ENCODE measurements at regions not wholly inside any gene's neighbourhood (a gene's known extent, or its start where the extent isn't known, plus 50 kb on each side); places are given as distances from the start of the nearest gene placed in this dataset.
"Not testable (repeated sequence)": the region's sequence is repeated elsewhere in the genome, so short reads cannot be mapped to it uniquely, and the experiment has no call there.

DNA sequence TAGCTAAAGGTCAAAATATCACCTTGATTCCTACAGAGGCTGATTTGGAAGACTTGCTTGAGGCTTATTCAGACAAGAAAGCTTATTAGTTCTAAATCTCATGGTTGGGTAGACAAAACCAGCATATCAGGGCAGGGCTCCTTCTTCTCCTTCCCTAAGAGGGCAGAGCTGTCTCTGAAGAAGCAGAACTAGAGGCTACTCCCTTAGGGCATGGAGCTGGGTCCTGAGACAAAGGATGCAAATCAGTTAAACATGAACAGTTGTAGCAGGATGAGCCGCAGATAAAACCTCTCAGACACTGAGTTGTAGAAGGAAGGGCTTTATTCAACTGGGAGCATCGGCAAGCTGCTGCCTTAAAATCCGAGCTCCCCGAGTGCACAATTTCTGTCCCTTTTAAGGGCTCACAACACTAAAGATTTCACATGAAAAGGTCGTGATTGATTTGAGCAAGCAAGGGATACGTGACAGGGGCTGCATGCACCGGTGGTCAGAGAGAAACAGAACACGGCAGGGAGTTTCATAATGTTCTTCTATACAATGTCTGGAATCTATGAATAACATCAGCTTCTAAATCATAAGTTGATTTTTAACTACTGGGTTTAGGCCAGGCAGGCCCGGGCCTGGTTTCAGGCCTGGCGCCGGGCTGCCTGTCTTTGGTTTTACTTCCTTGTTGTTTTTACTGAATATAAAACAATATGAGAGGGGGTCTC lies 508.2 kb downstream of the DOK5 start:
- CTCF ChIA-PET: not testable (repeated sequence)

DNA sequence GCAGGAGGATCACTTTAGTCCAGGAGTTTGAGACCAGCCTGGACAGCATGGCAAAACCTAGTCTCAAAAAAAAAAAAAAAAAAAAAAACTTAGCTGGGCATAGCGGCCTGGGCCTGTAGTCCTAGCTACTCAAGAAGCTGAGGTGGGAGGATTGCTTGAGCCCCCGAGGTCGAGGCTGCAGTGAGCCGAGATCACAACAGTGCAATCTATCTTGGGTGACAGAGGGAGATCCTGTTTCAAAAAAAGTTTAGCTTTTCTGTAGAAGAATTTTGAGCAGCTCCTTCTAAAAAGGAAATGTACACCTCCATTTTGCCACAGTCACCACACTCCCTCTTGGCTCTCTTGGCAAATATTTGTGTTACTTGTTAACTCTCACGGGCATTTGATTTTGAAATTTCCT lies 505.8 kb downstream of the DOK5 start:
- H3K4me3 Mint-ChIP-seq: no peak overlapping the region
- ChIA-PET POLR2A (no interaction called here), CTCF (interaction anchor here (0.7 kb wide), 1 partner anchor 207 kb away, joined by 3 read pairs; no protein-coding TSS in a partner anchor)
- ATAC-seq: no peak
- H3K9me3 Mint-ChIP-seq (ENCODE audit: insufficient read depth): no peaks in the 10 kb centered on the region
- no peak for DNase-seq
- no peaks in the 10 kb centered on the region for H3K4me1 Mint-ChIP-seq (ENCODE audit: low read depth)
- H3K27ac Mint-ChIP-seq: no peak overlapping the region
- no peaks in the 10 kb centered on the region for H3K36me3 Mint-ChIP-seq (ENCODE audit: low read depth)
- H3K27me3 Mint-ChIP-seq (ENCODE audit: low read depth): no peaks in the 10 kb centered on the region

More for the DNA sequence above, 508.2 kb downstream of the DOK5 start:
- H3K36me3 Mint-ChIP-seq (ENCODE audit: low read depth); H3K27ac Mint-ChIP-seq; H3K4me1 Mint-ChIP-seq (ENCODE audit: low read depth); H3K4me3 Mint-ChIP-seq; H3K9me3 Mint-ChIP-seq (ENCODE audit: insufficient read depth); DNase-seq; H3K27me3 Mint-ChIP-seq (ENCODE audit: low read depth); POLR2A ChIA-PET; ATAC-seq: not testable (repeated sequence)

DNA sequence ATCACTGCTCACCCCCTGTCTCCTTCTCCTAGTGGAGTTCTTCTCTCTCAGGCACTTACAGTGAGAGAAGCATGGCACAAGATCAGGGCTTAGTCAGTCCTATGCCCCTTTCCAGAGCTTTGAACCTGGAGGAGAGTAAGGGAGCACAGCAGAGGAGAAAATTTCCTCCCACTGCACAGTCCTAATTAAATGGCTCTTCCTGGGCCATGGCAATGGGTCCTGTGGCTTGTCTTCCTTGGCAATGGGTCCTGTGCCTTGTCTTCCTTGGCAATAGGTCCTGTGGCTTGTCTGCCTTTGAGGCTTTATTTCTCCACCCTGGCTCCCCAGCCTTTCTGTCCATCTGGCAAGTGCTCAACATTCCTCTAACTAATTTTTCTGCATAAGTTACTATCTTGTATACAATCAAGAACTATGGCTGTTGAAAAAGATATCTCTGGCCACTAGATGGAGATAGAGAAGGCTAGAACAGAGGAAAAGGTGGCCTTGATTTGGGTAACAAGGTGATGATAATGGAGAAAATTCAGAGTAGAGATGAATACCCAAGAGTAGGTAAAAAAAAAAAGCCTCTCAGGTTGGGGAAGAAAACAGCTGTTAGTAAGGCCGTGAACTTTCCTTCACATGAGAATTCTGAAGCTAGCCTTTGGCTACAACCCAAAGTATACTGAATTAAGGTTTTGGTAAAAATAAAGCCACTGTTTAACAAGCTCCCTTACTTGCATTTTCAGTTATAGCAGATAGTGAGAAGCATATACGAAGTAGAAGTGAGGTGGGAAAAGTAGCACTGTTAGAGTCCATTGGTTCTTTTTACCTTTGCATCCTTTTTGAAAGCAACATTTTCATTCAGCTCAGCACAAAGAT lies 504.9 kb downstream of the DOK5 start:
- H3K4me3 Mint-ChIP-seq: no peak overlapping the region
- CTCF ChIA-PET: interaction anchor here (0.6 to 0.7 kb wide), 2 partner anchors 206 to 1132 kb away, joined by 3 read pairs; no protein-coding TSS in a partner anchor
- H3K36me3 Mint-ChIP-seq (ENCODE audit: low read depth): no peaks in the 10 kb centered on the region

DNA sequence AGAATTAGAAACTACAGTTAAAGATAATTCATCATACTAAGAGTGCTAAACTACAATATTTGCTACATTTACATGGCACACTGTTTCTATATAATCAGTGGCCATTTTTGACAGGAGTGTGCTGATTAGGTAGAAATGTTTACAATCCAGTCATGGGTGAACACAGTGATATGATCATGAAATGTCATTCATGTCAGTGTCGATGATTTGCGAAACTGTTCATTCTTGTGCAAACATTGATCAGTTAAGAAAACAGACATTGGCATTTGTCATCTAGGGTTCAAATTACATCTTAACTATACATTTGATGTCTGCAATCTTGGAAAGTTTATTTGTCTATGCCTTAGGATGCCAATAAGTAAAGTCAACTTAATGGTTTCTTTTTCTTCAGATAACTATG lies 474.9 kb downstream of the DOK5 start:
- Mint-ChIP-seq H3K36me3 (ENCODE audit: low read depth) (no peaks in the 10 kb centered on the region), H3K27me3 (ENCODE audit: low read depth) (no peaks in the 10 kb centered on the region), H3K4me3 (no peak overlapping the region), H3K9me3 (ENCODE audit: insufficient read depth) (peaks cover 4% of the 10 kb centered on the region), H3K4me1 (ENCODE audit: low read depth) (no peaks in the 10 kb centered on the region), H3K27ac (no peak overlapping the region)
- ATAC-seq (no peak), DNase-seq (no peak)
- ChIA-PET POLR2A (no interaction called here), CTCF (no interaction called here)

More for the DNA sequence above, 504.9 kb downstream of the DOK5 start:
- no peaks in the 10 kb centered on the region for H3K4me1 Mint-ChIP-seq (ENCODE audit: low read depth)
- DNase-seq: no peak
- H3K27me3 Mint-ChIP-seq (ENCODE audit: low read depth): no peaks in the 10 kb centered on the region
- ATAC-seq: no peak
- POLR2A ChIA-PET: no interaction called here
- peaks cover under 1% of the 10 kb centered on the region for H3K9me3 Mint-ChIP-seq (ENCODE audit: insufficient read depth)
- H3K27ac Mint-ChIP-seq: no peak overlapping the region

DNA sequence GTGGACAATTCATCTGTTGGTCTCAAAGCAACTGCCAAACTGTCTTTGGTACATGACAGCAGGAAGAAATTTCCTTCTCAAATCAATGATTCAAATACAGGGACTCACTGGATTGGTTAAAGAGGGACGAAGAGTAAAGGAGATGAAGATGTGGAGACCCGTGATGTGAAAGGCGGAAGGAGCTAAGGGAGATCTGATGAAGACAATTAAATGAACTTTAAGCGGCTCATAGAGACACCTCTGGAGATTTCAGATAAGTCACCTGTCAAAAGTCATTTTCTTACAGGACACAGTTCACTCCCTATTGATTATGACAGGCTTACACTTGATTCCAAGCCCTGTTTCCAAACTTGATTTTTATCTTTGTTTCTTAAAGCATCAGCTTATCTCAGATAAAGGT lies 466.3 kb downstream of the DOK5 start:
- POLR2A ChIA-PET: no interaction called here
- no peak overlapping the region for H3K27ac Mint-ChIP-seq
- peaks cover 7% of the 10 kb centered on the region for H3K9me3 Mint-ChIP-seq (ENCODE audit: insufficient read depth)
- CTCF ChIA-PET: no interaction called here
- H3K27me3 Mint-ChIP-seq (ENCODE audit: low read depth): no peaks in the 10 kb centered on the region
- H3K4me3 Mint-ChIP-seq: no peak overlapping the region
- H3K4me1 Mint-ChIP-seq (ENCODE audit: low read depth): no peaks in the 10 kb centered on the region
- ATAC-seq (no peak), DNase-seq (no peak)
- no peaks in the 10 kb centered on the region for H3K36me3 Mint-ChIP-seq (ENCODE audit: low read depth)

DNA sequence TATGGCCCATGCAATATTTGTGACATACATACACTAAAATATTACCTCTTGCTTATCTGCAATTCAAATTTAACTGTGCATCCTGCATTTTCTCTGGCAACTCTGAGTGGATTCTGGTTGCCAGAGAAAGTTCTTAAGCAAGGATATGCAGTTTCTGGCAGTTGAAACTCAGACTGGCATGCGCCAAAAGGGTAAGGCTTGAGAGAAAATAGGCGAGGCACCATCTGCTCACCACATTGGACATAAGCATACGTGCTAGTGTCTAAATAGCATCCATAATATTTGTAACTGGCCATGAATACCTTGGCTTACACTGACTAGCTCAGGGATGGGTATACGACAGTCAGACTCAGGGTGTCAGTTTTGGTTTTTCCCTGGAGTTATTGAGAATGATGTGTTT lies 465.1 kb downstream of the DOK5 start:
- ATAC-seq: no peak
- H3K36me3 Mint-ChIP-seq (ENCODE audit: low read depth): no peaks in the 10 kb centered on the region
- ChIA-PET CTCF (no interaction called here), POLR2A (no interaction called here)
- H3K27me3 Mint-ChIP-seq (ENCODE audit: low read depth): no peaks in the 10 kb centered on the region
- H3K4me1 Mint-ChIP-seq (ENCODE audit: low read depth): no peaks in the 10 kb centered on the region
- H3K4me3 Mint-ChIP-seq: no peak overlapping the region
- peaks cover 5% of the 10 kb centered on the region for H3K9me3 Mint-ChIP-seq (ENCODE audit: insufficient read depth)
- DNase-seq: no peak
- H3K27ac Mint-ChIP-seq: no peak overlapping the region

DNA sequence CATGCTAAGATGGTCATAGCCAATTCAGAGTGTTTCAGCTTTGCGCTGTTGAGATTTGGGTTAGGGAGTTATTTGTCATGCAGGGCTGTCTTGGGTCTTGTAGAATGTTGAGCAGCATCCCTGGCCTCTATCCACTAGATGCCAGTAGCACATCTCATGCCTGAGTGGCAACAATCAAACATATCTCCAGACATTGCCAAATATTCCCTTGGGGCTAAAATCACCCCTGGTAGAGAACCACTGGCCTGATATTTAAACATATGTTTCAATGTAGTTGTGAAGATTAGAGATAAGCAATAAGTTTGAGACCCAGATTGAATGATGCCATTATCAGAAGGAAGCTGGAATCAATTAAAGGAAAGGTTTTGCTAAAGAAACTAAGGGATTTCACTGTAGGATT lies 463.3 kb downstream of the DOK5 start:
- Mint-ChIP-seq H3K27ac (no peak overlapping the region), H3K9me3 (ENCODE audit: insufficient read depth) (no peaks in the 10 kb centered on the region), H3K27me3 (ENCODE audit: low read depth) (no peaks in the 10 kb centered on the region), H3K4me1 (ENCODE audit: low read depth) (no peaks in the 10 kb centered on the region), H3K36me3 (ENCODE audit: low read depth) (no peaks in the 10 kb centered on the region), H3K4me3 (no peak overlapping the region)
- POLR2A ChIA-PET: no interaction called here
- DNase-seq: no peak
- CTCF ChIA-PET: no interaction called here
- no peak for ATAC-seq

DNA sequence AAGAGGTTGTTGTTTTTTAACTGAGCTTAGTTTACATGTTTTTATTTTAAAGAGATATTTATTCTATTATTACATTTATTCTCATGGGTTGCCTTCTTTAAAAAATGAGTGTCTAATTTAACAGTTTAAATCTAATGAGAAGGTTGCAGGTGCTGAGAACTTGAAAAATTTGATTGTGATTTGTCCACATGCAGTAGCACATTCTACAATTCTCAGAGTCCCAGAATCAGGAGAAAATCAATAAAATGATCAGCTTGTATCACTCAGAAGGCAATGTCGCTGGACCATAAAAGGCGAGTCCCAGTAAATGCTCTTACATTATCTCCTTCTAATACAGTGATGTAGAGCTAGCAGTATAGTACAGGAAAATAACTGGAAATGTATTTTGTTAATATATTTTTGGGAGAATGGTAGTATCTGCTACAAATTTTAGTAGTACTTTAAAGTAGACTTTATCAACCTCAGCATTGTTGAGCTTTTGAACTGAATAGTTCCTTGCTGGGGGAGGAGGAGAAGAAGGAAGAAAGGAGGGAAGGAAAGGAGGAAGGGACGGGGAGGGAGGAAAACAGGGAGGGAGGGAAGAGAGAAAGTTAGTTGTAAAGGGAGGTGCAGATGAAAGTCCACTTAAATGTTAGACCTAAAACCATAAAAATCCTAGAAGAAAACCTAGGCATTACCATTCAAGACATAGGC lies 458.0 kb downstream of the DOK5 start:
- Mint-ChIP-seq H3K27me3 (ENCODE audit: low read depth) (no peaks in the 10 kb centered on the region), H3K4me3 (no peak overlapping the region), H3K27ac (no peak overlapping the region), H3K4me1 (ENCODE audit: low read depth) (no peaks in the 10 kb centered on the region), H3K9me3 (ENCODE audit: insufficient read depth) (no peaks in the 10 kb centered on the region), H3K36me3 (ENCODE audit: low read depth) (no peaks in the 10 kb centered on the region)
- ATAC-seq: no peak
- CTCF ChIA-PET: no interaction called here
- DNase-seq: no peak
- POLR2A ChIA-PET: no interaction called here

DNA sequence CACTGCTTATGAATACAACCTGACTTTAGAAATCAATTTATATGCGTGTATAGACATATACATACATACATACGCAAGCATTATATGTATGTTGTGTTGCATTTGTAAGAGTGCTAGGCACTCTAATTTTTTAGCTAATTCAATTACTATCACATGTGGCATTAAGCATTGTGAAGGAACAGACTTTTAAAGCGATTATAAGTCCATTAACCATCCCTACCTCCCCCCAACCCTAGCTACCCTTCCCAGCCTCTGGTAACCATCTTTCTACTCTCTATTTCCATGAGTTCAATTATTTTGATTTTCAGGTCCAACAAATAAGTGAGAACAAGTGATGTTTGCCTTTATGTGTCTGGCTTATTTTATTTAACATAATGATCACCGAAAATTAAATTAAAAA lies 453.8 kb downstream of the DOK5 start:
- ATAC-seq (no peak), DNase-seq (no peak)
- Mint-ChIP-seq H3K4me1 (ENCODE audit: low read depth) (no peaks in the 10 kb centered on the region), H3K9me3 (ENCODE audit: insufficient read depth) (no peaks in the 10 kb centered on the region), H3K36me3 (ENCODE audit: low read depth) (no peaks in the 10 kb centered on the region), H3K27me3 (ENCODE audit: low read depth) (no peaks in the 10 kb centered on the region), H3K4me3 (no peak overlapping the region), H3K27ac (no peak overlapping the region)
- CTCF ChIA-PET: no interaction called here
- POLR2A ChIA-PET: no interaction called here

DNA sequence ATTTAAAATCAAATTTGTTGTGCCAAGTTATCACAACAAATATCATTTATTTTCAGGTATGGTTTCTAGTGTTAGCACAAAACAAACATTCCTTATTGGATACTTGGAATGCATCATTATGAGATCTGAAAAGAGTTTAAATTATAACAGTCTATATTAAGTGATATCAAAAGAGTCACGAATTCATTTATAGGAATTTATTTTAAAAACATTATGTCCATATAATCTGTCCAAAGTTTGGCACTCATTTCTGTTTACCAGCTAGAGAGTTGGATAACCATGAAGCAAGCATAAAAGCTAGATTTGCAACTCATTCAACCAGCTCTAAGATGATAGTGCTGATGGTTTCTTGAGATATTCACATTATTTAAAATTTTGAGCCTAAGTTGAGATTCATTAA lies 453.2 kb downstream of the DOK5 start:
- Mint-ChIP-seq H3K4me3 (no peak overlapping the region), H3K4me1 (ENCODE audit: low read depth) (no peaks in the 10 kb centered on the region), H3K27ac (no peak overlapping the region), H3K27me3 (ENCODE audit: low read depth) (no peaks in the 10 kb centered on the region), H3K36me3 (ENCODE audit: low read depth) (no peaks in the 10 kb centered on the region), H3K9me3 (ENCODE audit: insufficient read depth) (no peaks in the 10 kb centered on the region)
- ChIA-PET POLR2A (no interaction called here), CTCF (no interaction called here)
- no peak for DNase-seq
- no peak for ATAC-seq

DNA sequence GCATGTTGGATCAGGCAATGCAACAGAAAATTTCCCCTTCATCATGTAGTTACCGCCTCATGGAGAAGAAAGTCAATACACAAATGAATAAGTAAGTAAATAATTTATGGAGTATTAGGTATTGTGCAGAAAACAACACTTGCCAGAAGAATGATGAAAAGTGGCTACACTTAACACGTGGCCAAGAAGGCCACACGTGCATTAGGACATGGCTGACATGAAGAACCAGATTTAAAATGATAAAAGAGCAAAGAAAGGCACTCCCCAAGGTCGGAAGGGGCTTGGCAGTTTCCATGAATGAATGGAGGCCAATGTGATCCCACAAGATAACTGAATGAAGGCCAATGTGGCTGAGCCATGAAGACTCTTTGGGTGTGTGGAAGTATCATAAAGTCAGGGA lies 447.2 kb downstream of the DOK5 start:
- ATAC-seq (no peak), DNase-seq (no peak)
- H3K9me3 Mint-ChIP-seq (ENCODE audit: insufficient read depth): no peaks in the 10 kb centered on the region
- H3K4me1 Mint-ChIP-seq (ENCODE audit: low read depth): no peaks in the 10 kb centered on the region
- H3K27ac Mint-ChIP-seq: no peak overlapping the region
- ChIA-PET POLR2A (no interaction called here), CTCF (no interaction called here)
- H3K27me3 Mint-ChIP-seq (ENCODE audit: low read depth): no peaks in the 10 kb centered on the region
- H3K4me3 Mint-ChIP-seq: no peak overlapping the region
- no peaks in the 10 kb centered on the region for H3K36me3 Mint-ChIP-seq (ENCODE audit: low read depth)

DNA sequence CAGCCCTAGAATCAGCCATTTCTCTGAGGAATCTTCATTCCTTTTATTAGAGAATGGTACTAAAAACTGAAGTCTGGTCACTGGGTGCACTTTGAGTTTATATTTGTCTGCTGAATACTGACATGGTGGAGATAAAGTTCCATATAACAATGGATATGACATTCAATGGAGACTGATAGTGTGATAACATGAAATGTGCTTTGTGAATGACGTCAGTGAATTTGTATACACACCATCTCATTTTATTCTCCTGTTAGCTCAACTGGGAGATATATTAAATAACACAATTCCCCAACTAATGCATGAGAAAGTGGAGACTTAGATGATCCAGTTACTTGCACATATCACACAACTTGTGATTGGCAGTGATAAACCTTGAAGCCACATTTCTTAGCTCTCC lies 446.7 kb downstream of the DOK5 start:
- H3K9me3 Mint-ChIP-seq (ENCODE audit: insufficient read depth): no peaks in the 10 kb centered on the region
- DNase-seq (no peak), ATAC-seq (no peak)
- POLR2A ChIA-PET: no interaction called here
- H3K27me3 Mint-ChIP-seq (ENCODE audit: low read depth): no peaks in the 10 kb centered on the region
- no peak overlapping the region for H3K27ac Mint-ChIP-seq
- CTCF ChIA-PET: no interaction called here
- H3K4me3 Mint-ChIP-seq: no peak overlapping the region
- no peaks in the 10 kb centered on the region for H3K36me3 Mint-ChIP-seq (ENCODE audit: low read depth)
- H3K4me1 Mint-ChIP-seq (ENCODE audit: low read depth): no peaks in the 10 kb centered on the region

Measured in activated CD8-positive, alpha-beta T cell treated with anti-CD3 and anti-CD28 coated beads, Interleukin-2, amount 10 ng/mL, durations not matched to agents 7 days and 5 days (primary cell).